PC-3 (cell line): ENCODE measurements at regions not wholly inside any gene's neighbourhood (a gene's known extent, or its start where the extent isn't known, plus 50 kb on each side); places are given as distances from the start of the nearest gene placed in this dataset.

ENCODE experiments used
- EZH2 ChIP-seq: fragments of 300-600 bp; sonication (generic); IDR thresholded peaks from one replicate; pipeline ENCODE4 v1.6.1; 2017; ENCODE audit warnings: antibody characterized with exemption, mild to moderate bottlenecking, low read length; ENCODE audit not compliant: unreplicated experiment
- EZH2phosphoT487 ChIP-seq: fragments of 300-600 bp; sonication (generic); IDR thresholded peaks from 2 replicates; pipeline ENCODE4 v1.6.1; 2018; ENCODE audit warnings: mild to moderate bottlenecking, antibody characterized with exemption, low read length, borderline replicate concordance

DNA sequence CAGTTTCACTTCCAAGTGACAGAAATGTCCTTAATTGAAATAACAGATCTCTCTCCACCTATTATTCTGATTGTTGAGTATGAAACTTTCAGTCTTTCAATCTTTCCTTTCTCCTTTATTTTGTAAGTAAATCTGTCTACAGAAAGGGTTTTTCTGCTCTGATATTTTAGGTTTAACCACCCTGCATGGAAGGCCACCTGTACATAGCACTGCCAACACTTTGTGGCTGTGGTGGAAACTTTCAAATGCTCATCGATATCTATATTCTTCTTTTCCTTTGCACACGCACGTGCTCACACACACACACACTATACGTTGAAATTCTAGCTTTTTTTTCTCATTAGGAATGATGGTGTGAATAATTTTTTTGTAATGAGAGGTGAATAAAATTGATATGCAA, 1179.3 kb downstream of the KCNT2 start:
- TF ChIP-seq EZH2phosphoT487: no peak
- TF ChIP-seq EZH2: no peak
